GM18498 (cell line): ENCODE measurements at regions not wholly inside any gene's neighbourhood (a gene's known extent, or its start where the extent isn't known, plus 50 kb on each side); places are given as distances from the start of the nearest gene placed in this dataset.

Experiments
- ATAC-seq: cut with Tn5 transposase; IDR thresholded peaks from one replicate; pipeline ENCODE4 v1.9.1; 2021; ENCODE audit warnings: mild to moderate bottlenecking, moderate library complexity; ENCODE audit not compliant: unreplicated experiment

- no peak for ATAC-seq
These were observed 528.4 kb upstream of the PROK2 start for GRCh38 chr3:72313308-72313707.

- no peak for ATAC-seq
These were observed 527.4 kb upstream of the PROK2 start for GRCh38 chr3:72312339-72312738.

GRCh38 chr3:72311425-72311824, 526.5 kb upstream of the PROK2 start:
- ATAC-seq, result no peak

GRCh38 chr3:72310419-72311380, 525.8 kb upstream of the PROK2 start:
- peak; percentile 94 for ATAC-seq

GRCh38 chr3:72309661-72310418, 524.9 kb upstream of the PROK2 start:
- no peak for ATAC-seq

GRCh38 chr3:72308641-72309040, 523.7 kb upstream of the PROK2 start:
- ATAC-seq, result no peak

- ATAC-seq, result no peak
These were observed 522.6 kb upstream of the PROK2 start for GRCh38 chr3:72307438-72308115.

- no peak for ATAC-seq
These were observed 521.9 kb upstream of the PROK2 start for GRCh38 chr3:72306800-72307341.

- ATAC-seq, result no peak
These were observed 519.0 kb upstream of the PROK2 start for GRCh38 chr3:72303926-72304325.

GRCh38 chr3:72301779-72302178, 516.8 kb upstream of the PROK2 start:
- no peak for ATAC-seq

- ATAC-seq, result no peak
These were observed 515.7 kb upstream of the PROK2 start for GRCh38 chr3:72300621-72301020.

- no peak for ATAC-seq
These were observed 514.9 kb upstream of the PROK2 start for GRCh38 chr3:72299823-72300222.

- no peak for ATAC-seq
These were observed 514.4 kb upstream of the PROK2 start for GRCh38 chr3:72299321-72299802.

- no peak for ATAC-seq
These were observed 513.5 kb upstream of the PROK2 start for GRCh38 chr3:72298201-72299152.

- no peak for ATAC-seq
These were observed 512.5 kb upstream of the PROK2 start for GRCh38 chr3:72297481-72297880.

GRCh38 chr3:72296477-72297111, 511.6 kb upstream of the PROK2 start:
- no peak for ATAC-seq

GRCh38 chr3:72295962-72296450, 511.1 kb upstream of the PROK2 start:
- ATAC-seq, result no peak

- ATAC-seq, result no peak
These were observed 510.5 kb upstream of the PROK2 start for GRCh38 chr3:72295276-72295961.
